C4-2B (cell line): ENCODE measurements at regions not wholly inside any gene's neighbourhood (a gene's known extent, or its start where the extent isn't known, plus 50 kb on each side); places are given as distances from the start of the nearest gene placed in this dataset.

Source experiments
- CTCF ChIP-seq: fragments of 450-650 bp; conservative IDR thresholded peaks from 2 replicates; pipeline ENCODE4 v1.5.1; 2017; ENCODE audit warnings: mild to moderate bottlenecking
- ZFX ChIP-seq: fragments of 450-650 bp; IDR thresholded peaks from 2 replicates; pipeline ENCODE4 v1.6.1; 2017

GRCh38 chr7:51882412-51882811 is 565.8 kb upstream of the COBL start:
- TF ChIP-seq CTCF: no peak
- TF ChIP-seq ZFX: no peak
